Parathyroid adenoma (tissue), 2 donors: ENCODE measurements at regions not wholly inside any gene's neighbourhood (a gene's known extent, or its start where the extent isn't known, plus 50 kb on each side); places are given as distances from the start of the nearest gene placed in this dataset.

ENCODE experiments used
- H2AFZ ChIP-seq: fragments of 300-600 bp; sonication (generic); one replicate; pipeline ENCODE4 v1.7.0; 2017; ENCODE audit warnings: antibody characterized with exemption, mild to moderate bottlenecking
- H3K27ac ChIP-seq: fragments of 300-600 bp; sonication (generic); one replicate; pipeline ENCODE4 v1.7.0; 2017
- H3K27me3 ChIP-seq: fragments of 300-600 bp; sonication (generic); one replicate; pipeline ENCODE4 v1.7.0; 2017; ENCODE audit warnings: low read length; ENCODE audit not compliant: control insufficient read depth, insufficient read depth
- H3K36me3 ChIP-seq: fragments of 300-600 bp; sonication (generic); one replicate; pipeline ENCODE4 v1.7.0; 2017; ENCODE audit warnings: low read length; ENCODE audit not compliant: control insufficient read depth, insufficient read depth
- H3K4me1 ChIP-seq: fragments of 300-600 bp; sonication (generic); one replicate; pipeline ENCODE4 v1.7.0; 2017; ENCODE audit warnings: control low read depth
- H3K4me2 ChIP-seq: fragments of 300-600 bp; sonication (generic); one replicate; pipeline ENCODE4 v1.7.0; 2017; ENCODE audit warnings: low read length
- H3K4me3 ChIP-seq: fragments of 300-600 bp; sonication (generic); one replicate; pipeline ENCODE4 v1.7.0; 2017; ENCODE audit warnings: low read depth, low read length
- H3K79me2 ChIP-seq: fragments of 300-600 bp; sonication (generic); one replicate; pipeline ENCODE4 v1.7.0; 2017; ENCODE audit warnings: control low read depth
- H3K9ac ChIP-seq: fragments of 300-600 bp; sonication (generic); one replicate; pipeline ENCODE4 v1.7.0; 2017; ENCODE audit warnings: mild to moderate bottlenecking
- H3K9me3 ChIP-seq: fragments of 300-600 bp; sonication (generic); one replicate; pipeline ENCODE4 v1.7.0; 2017; ENCODE audit warnings: low read length; ENCODE audit not compliant: control insufficient read depth
- TF ChIP-seq, protein P1 (sequence below): fragments of 300-600 bp; sonication (generic); IDR thresholded peaks from one replicate; pipeline ENCODE4 v1.7.0; 2017; ENCODE audit warnings: antibody characterized with exemption, mild to moderate bottlenecking
- donor health status: primary hyperparathyroidism.

DNA sequence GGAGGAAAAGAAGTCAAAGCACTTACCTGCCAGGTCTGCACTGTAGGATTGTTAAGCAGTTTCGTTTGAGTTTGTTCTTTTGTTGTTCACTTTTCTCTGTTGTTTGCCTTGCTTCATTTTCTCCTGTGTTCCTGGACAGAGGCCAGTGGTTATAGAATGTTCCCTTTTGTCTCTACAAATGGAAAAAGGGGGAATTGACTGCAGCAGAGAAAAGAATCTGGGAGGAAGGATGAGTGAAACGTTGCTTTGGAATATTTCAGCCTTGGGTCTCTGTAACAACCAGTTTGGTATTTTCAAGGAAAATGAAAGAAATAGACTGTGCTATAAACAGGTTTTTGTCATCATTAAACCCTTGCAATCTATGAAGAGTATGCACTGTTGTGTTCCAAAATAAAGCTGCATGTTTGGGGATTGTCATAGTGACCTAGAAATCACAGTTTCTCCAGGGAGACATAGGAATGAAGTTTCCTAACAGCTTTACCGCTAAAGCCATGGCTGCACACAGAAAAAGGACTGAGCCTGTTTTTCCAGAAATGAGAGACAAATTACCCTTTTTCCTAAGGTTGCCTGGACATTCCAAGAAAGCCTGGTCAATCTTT lies 60.8 kb upstream of the HABP2 start:
- Histone ChIP-seq H3K9ac (no peak overlapping the region), H3K27ac (peak overlapping the region; percentile 11), H3K4me3 (no peak overlapping the region), H3K36me3 (no peaks in the 10 kb centered on the region), H3K4me2 (no peak overlapping the region), H3K79me2 (no peaks in the 10 kb centered on the region), H2AFZ (no peak overlapping the region), H3K27me3 (no peaks in the 10 kb centered on the region), H3K9me3 (no peaks in the 10 kb centered on the region), H3K4me1 (no peaks in the 10 kb centered on the region)
- TF ChIP-seq, protein P1, sequence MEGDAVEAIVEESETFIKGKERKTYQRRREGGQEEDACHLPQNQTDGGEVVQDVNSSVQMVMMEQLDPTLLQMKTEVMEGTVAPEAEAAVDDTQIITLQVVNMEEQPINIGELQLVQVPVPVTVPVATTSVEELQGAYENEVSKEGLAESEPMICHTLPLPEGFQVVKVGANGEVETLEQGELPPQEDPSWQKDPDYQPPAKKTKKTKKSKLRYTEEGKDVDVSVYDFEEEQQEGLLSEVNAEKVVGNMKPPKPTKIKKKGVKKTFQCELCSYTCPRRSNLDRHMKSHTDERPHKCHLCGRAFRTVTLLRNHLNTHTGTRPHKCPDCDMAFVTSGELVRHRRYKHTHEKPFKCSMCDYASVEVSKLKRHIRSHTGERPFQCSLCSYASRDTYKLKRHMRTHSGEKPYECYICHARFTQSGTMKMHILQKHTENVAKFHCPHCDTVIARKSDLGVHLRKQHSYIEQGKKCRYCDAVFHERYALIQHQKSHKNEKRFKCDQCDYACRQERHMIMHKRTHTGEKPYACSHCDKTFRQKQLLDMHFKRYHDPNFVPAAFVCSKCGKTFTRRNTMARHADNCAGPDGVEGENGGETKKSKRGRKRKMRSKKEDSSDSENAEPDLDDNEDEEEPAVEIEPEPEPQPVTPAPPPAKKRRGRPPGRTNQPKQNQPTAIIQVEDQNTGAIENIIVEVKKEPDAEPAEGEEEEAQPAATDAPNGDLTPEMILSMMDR = no peak

GRCh38 chr10:113493195-113493594 lies 59.7 kb upstream of the HABP2 start:
- no peaks in the 10 kb centered on the region for H3K4me1 ChIP-seq
- H3K9ac ChIP-seq = no peak overlapping the region
- no peaks in the 10 kb centered on the region for H3K79me2 ChIP-seq
- H3K4me3 ChIP-seq = no peak overlapping the region
- no peaks in the 10 kb centered on the region for H3K27me3 ChIP-seq
- no peak overlapping the region for H2AFZ ChIP-seq
- no peaks in the 10 kb centered on the region for H3K9me3 ChIP-seq
- H3K36me3 ChIP-seq = no peaks in the 10 kb centered on the region
- TF ChIP-seq, protein P1 = no peak
- H3K4me2 ChIP-seq = no peak overlapping the region
- peak overlapping the region; percentile 8 for H3K27ac ChIP-seq

DNA sequence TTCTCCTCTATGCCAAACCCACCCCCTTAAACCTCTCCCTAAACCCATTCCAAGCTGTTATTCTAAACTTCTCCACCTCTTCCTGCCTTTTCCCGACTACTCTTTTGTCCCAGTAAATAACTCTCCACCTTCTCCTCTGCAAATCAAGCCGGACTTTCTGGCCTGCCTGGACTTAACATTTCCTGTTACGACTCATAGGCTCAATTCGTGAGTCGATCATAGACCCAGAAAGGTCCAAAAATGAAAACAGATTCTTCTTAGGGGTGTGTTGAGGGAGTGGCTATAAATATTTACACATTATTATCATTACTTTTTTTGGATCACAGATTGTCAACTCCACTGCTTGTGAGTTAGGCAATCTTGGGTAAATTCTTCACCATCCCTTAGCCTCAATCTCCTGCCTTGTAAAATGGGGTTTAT lies 59.0 kb upstream of the HABP2 start:
- Histone ChIP-seq H3K4me1 (no peaks in the 10 kb centered on the region), H3K4me3 (no peak overlapping the region), H3K4me2 (no peak overlapping the region), H2AFZ (no peak overlapping the region), H3K36me3 (no peaks in the 10 kb centered on the region), H3K27ac (peak overlapping the region; percentile 22), H3K9ac (no peak overlapping the region), H3K9me3 (no peaks in the 10 kb centered on the region), H3K79me2 (no peaks in the 10 kb centered on the region), H3K27me3 (no peaks in the 10 kb centered on the region)
- TF ChIP-seq, protein P1 = no peak

GRCh38 chr10:113494761-113495160 lies 58.1 kb upstream of the HABP2 start:
- TF ChIP-seq, protein P1 = no peak
- H3K9ac ChIP-seq = no peak overlapping the region
- no peak overlapping the region for H3K4me3 ChIP-seq
- no peak overlapping the region for H3K4me2 ChIP-seq
- no peaks in the 10 kb centered on the region for H3K27me3 ChIP-seq
- H3K27ac ChIP-seq = no peak overlapping the region
- no peak overlapping the region for H2AFZ ChIP-seq
- no peaks in the 10 kb centered on the region for H3K9me3 ChIP-seq
- H3K36me3 ChIP-seq = no peaks in the 10 kb centered on the region
- H3K79me2 ChIP-seq = no peaks in the 10 kb centered on the region
- no peaks in the 10 kb centered on the region for H3K4me1 ChIP-seq

- Histone ChIP-seq H3K9ac (no peak overlapping the region), H3K9me3 (no peaks in the 10 kb centered on the region), H3K4me2 (no peak overlapping the region), H3K27me3 (no peaks in the 10 kb centered on the region), H3K27ac (no peak overlapping the region), H3K36me3 (no peaks in the 10 kb centered on the region), H3K79me2 (no peaks in the 10 kb centered on the region), H3K4me3 (no peak overlapping the region), H2AFZ (no peak overlapping the region), H3K4me1 (no peaks in the 10 kb centered on the region)
- TF ChIP-seq, protein P1 = no peak
Observed at GRCh38 chr10:113495553-113495952, 57.3 kb upstream of the HABP2 start.
